AG04449 (cell line): ENCODE measurements at regions not wholly inside any gene's neighbourhood (a gene's known extent, or its start where the extent isn't known, plus 50 kb on each side); places are given as distances from the start of the nearest gene placed in this dataset.

Experiments
- CTCF ChIA-PET: fragments of 350-600 bp; formaldehyde crosslinking; extraction: SDS; loops from one replicate; lab custom pipeline; 2021; ENCODE audit warnings: antibody characterized with exemption; lab: Yijun Ruan, JAX
- POLR2A ChIA-PET: fragments of 400-600, 350-600 bp; formaldehyde crosslinking; extraction: SDS; loops from one replicate; lab custom pipeline; 2020; ENCODE audit warnings: antibody characterized with exemption, inconsistent platforms; lab: Yijun Ruan, JAX
- DNase-seq: peaks from one replicate; pipeline ENCODE4 v3.0.0-alpha.2; 2010; ENCODE audit warnings: low read depth, low spot score
- H3K4me3 ChIP-seq: 2 replicates; pipeline ENCODE4 v1.5.1; 2011; ENCODE audit warnings: low read depth, mild to moderate bottlenecking, control low read depth, low read length
- CTCF ChIP-seq: IDR thresholded peaks from one replicate; pipeline ENCODE4 v1.5.1; 2011; ENCODE audit warnings: mild to moderate bottlenecking, moderate library complexity, low read length, control low read depth, inconsistent platforms; ENCODE audit not compliant: insufficient read depth; ENCODE audit errors: missing control alignments

- no peak for DNase-seq
- TF ChIP-seq CTCF = no peak
- no peak overlapping the region for H3K4me3 ChIP-seq
- ChIA-PET POLR2A (no interaction called here), CTCF (no interaction called here)
These were observed 151.3 kb upstream of the SOX9 start for GRCh38 chr17:71969500-71969899.

- DNase-seq = no peak
- TF ChIP-seq CTCF = no peak
- ChIA-PET CTCF (no interaction called here), POLR2A (no interaction called here)
- no peak overlapping the region for H3K4me3 ChIP-seq
These were observed 150.5 kb upstream of the SOX9 start for GRCh38 chr17:71970312-71970711.

- H3K4me3 ChIP-seq = no peak overlapping the region
- POLR2A ChIA-PET = no interaction called here
- no peak for DNase-seq
- CTCF ChIA-PET = no interaction called here
- no peak for TF ChIP-seq CTCF
These were observed 146.8 kb upstream of the SOX9 start for GRCh38 chr17:71974051-71974450.

GRCh38 chr17:71975331-71975801 lies 145.5 kb upstream of the SOX9 start:
- DNase-seq = no peak
- peak overlapping the region; percentile 39 for H3K4me3 ChIP-seq
- CTCF ChIA-PET = no interaction called here
- TF ChIP-seq CTCF = no peak
- POLR2A ChIA-PET = no interaction called here

- POLR2A ChIA-PET = no interaction called here
- no peak overlapping the region for H3K4me3 ChIP-seq
- no peak for TF ChIP-seq CTCF
- peak; percentile 7 for DNase-seq
- CTCF ChIA-PET = no interaction called here
These were observed 144.7 kb upstream of the SOX9 start for GRCh38 chr17:71976011-71976649.

GRCh38 chr17:71978435-71978834 lies 142.4 kb upstream of the SOX9 start:
- DNase-seq = no peak
- CTCF ChIA-PET = no interaction called here
- POLR2A ChIA-PET = no interaction called here

More at GRCh38 chr17:71978435-71978834, 142.4 kb upstream of the SOX9 start:
- TF ChIP-seq CTCF = no peak
- no peak overlapping the region for H3K4me3 ChIP-seq
